ENCODE measurements at regions not wholly inside any gene's neighbourhood (a gene's known extent, or its start where the extent isn't known, plus 50 kb on each side); places are given as distances from the start of the nearest gene placed in this dataset.
"Not testable (repeated sequence)": the region's sequence is repeated elsewhere in the genome, so short reads cannot be mapped to it uniquely, and the experiment has no call there.

DNA sequence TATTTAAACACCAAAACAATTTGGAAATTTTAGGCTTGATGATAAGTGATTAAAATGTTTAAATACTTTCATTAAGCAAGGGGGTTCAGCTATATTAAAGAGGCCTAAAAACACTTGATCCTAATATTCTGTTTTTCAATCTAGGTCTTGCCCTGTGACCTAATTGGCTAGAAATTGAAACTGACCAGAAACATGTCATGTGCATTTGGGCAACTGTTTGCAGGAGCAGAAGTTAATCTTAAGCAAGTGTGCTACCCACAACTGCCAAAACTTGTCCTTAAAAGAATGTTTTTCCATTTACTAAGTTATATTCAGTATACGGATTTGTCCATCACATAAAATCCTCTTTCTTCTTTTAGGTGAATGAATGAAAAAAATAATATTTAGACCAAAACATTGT, 167.3 kb downstream of the PPP1R3A start:
- CTCF ChIA-PET: no interaction called here

GRCh38 chr7:113748385-113748784, 170.4 kb downstream of the PPP1R3A start:
- ATAC-seq; H3K36me3 Mint-ChIP-seq; CTCF ChIA-PET; H3K27ac Mint-ChIP-seq; POLR2A ChIA-PET; DNase-seq (ENCODE audit: low spot score); H3K27me3 Mint-ChIP-seq (ENCODE audit: low read depth); H3K4me1 Mint-ChIP-seq; H3K4me3 Mint-ChIP-seq: not testable (repeated sequence)
- peaks cover 11% of the 10 kb centered on the region for H3K9me3 Mint-ChIP-seq

More for the DNA sequence above, 167.3 kb downstream of the PPP1R3A start:
- no peak for TF ChIP-seq AR (CRISPR knock-in tag; IDR thresholded peaks at IDR 0.05)
- H3K27me3 Mint-ChIP-seq (ENCODE audit: low read depth): no peaks in the 10 kb centered on the region
- DNase-seq (ENCODE audit: low spot score) (no peak), ATAC-seq (no peak)
- no peak overlapping the region for H3K4me3 Mint-ChIP-seq
- H3K9me3 Mint-ChIP-seq: peaks cover 6% of the 10 kb centered on the region; the same call in 1 of the 2 replicates
- H3K36me3 Mint-ChIP-seq: no peaks in the 10 kb centered on the region
- H3K4me1 Mint-ChIP-seq: no peaks in the 10 kb centered on the region
- no peak overlapping the region for H3K27ac Mint-ChIP-seq
- POLR2A ChIA-PET: no interaction called here

- CTCF ChIA-PET; H3K27ac Mint-ChIP-seq; H3K27me3 Mint-ChIP-seq (ENCODE audit: low read depth); ATAC-seq; POLR2A ChIA-PET: not testable (repeated sequence)
- TF ChIP-seq, protein P1, sequence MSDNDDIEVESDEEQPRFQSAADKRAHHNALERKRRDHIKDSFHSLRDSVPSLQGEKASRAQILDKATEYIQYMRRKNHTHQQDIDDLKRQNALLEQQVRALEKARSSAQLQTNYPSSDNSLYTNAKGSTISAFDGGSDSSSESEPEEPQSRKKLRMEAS (CRISPR knock-in tag; IDR thresholded peaks at IDR 0.05): 0 out of 2 replicates have a peak, but pooled peaks have one; percentile 13
- H3K9me3 Mint-ChIP-seq: peaks cover 18% of the 10 kb centered on the region
- H3K36me3 Mint-ChIP-seq: peaks cover 12% of the 10 kb centered on the region
- peak; percentile 79 for DNase-seq (ENCODE audit: low spot score)
- peaks cover 10% of the 10 kb centered on the region for H3K4me1 Mint-ChIP-seq
- peak overlapping the region; percentile 72 for H3K4me3 Mint-ChIP-seq
These were observed 175.8 kb downstream of the PPP1R3A start for GRCh38 chr7:113742946-113743431.

GRCh38 chr7:113742377-113742776, 176.4 kb downstream of the PPP1R3A start:
- peaks cover 10% of the 10 kb centered on the region for H3K4me1 Mint-ChIP-seq
- POLR2A ChIA-PET: no interaction called here
- H3K4me3 Mint-ChIP-seq: peak overlapping the region; percentile 72
- CTCF ChIA-PET: no interaction called here
- DNase-seq (ENCODE audit: low spot score) (no peak), ATAC-seq (no peak)
- TF ChIP-seq ZBTB21 (CRISPR knock-in tag; IDR thresholded peaks at IDR 0.05; ENCODE audit: borderline replicate concordance) (no peak), OVOL2 (CRISPR knock-in tag; IDR thresholded peaks at IDR 0.05; ENCODE audit: borderline replicate concordance) (no peak), ZNF263 (CRISPR knock-in tag; IDR thresholded peaks at IDR 0.05; ENCODE audit: low read depth) (no peak), FOXK1 (CRISPR knock-in tag; IDR thresholded peaks at IDR 0.05) (no peak), ELF4 (CRISPR knock-in tag; IDR thresholded peaks at IDR 0.05; ENCODE audit: low read depth) (no peak), ZNF219 (CRISPR knock-in tag; IDR thresholded peaks at IDR 0.05; ENCODE audit: borderline replicate concordance) (no peak), ZNF671 (CRISPR knock-in tag; IDR thresholded peaks at IDR 0.05) (no peak), GRHL2 (CRISPR knock-in tag; IDR thresholded peaks at IDR 0.05; ENCODE audit: insufficient replicate concordance, severe bottlenecking) (no peak), RORB (CRISPR knock-in tag; IDR thresholded peaks at IDR 0.05) (no peak), ESRRA (CRISPR knock-in tag; IDR thresholded peaks at IDR 0.05; ENCODE audit: borderline replicate concordance) (no peak), MYBL2 (CRISPR knock-in tag; IDR thresholded peaks at IDR 0.05) (no peak), SOX15 (CRISPR knock-in tag; IDR thresholded peaks at IDR 0.05) (no peak), GABPB1 (CRISPR knock-in tag; IDR thresholded peaks at IDR 0.05) (no peak)
- TF ChIP-seq, protein P2, sequence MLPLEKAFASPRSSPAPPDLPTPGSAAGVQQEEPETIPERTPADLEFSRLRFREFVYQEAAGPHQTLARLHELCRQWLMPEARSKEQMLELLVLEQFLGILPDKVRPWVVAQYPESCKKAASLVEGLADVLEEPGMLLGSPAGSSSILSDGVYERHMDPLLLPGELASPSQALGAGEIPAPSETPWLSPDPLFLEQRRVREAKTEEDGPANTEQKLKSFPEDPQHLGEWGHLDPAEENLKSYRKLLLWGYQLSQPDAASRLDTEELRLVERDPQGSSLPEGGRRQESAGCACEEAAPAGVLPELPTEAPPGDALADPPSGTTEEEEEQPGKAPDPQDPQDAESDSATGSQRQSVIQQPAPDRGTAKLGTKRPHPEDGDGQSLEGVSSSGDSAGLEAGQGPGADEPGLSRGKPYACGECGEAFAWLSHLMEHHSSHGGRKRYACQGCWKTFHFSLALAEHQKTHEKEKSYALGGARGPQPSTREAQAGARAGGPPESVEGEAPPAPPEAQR (CRISPR knock-in tag; IDR thresholded peaks at IDR 0.05): no peak
- TF ChIP-seq, protein P3, sequence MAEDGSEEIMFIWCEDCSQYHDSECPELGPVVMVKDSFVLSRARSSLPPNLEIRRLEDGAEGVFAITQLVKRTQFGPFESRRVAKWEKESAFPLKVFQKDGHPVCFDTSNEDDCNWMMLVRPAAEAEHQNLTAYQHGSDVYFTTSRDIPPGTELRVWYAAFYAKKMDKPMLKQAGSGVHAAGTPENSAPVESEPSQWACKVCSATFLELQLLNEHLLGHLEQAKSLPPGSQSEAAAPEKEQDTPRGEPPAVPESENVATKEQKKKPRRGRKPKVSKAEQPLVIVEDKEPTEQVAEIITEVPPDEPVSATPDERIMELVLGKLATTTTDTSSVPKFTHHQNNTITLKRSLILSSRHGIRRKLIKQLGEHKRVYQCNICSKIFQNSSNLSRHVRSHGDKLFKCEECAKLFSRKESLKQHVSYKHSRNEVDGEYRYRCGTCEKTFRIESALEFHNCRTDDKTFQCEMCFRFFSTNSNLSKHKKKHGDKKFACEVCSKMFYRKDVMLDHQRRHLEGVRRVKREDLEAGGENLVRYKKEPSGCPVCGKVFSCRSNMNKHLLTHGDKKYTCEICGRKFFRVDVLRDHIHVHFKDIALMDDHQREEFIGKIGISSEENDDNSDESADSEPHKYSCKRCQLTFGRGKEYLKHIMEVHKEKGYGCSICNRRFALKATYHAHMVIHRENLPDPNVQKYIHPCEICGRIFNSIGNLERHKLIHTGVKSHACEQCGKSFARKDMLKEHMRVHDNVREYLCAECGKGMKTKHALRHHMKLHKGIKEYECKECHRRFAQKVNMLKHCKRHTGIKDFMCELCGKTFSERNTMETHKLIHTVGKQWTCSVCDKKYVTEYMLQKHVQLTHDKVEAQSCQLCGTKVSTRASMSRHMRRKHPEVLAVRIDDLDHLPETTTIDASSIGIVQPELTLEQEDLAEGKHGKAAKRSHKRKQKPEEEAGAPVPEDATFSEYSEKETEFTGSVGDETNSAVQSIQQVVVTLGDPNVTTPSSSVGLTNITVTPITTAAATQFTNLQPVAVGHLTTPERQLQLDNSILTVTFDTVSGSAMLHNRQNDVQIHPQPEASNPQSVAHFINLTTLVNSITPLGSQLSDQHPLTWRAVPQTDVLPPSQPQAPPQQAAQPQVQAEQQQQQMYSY (CRISPR knock-in tag; IDR thresholded peaks at IDR 0.05): no peak
- TF ChIP-seq, protein P4, sequence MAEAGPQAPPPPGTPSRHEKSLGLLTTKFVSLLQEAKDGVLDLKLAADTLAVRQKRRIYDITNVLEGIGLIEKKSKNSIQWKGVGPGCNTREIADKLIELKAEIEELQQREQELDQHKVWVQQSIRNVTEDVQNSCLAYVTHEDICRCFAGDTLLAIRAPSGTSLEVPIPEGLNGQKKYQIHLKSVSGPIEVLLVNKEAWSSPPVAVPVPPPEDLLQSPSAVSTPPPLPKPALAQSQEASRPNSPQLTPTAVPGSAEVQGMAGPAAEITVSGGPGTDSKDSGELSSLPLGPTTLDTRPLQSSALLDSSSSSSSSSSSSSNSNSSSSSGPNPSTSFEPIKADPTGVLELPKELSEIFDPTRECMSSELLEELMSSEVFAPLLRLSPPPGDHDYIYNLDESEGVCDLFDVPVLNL (CRISPR knock-in tag; IDR thresholded peaks at IDR 0.05; ENCODE audit: borderline replicate concordance, low read depth): no peak
- peaks cover 12% of the 10 kb centered on the region for H3K36me3 Mint-ChIP-seq
- peaks cover 18% of the 10 kb centered on the region for H3K9me3 Mint-ChIP-seq
- no peak overlapping the region for H3K27ac Mint-ChIP-seq
- peaks cover 6% of the 10 kb centered on the region for H3K27me3 Mint-ChIP-seq (ENCODE audit: low read depth)

All from WTC11 (cell line).